ENCODE measurements at regions not wholly inside any gene's neighbourhood (a gene's known extent, or its start where the extent isn't known, plus 50 kb on each side); places are given as distances from the start of the nearest gene placed in this dataset.

- no peak for DNase-seq
Observed at GRCh38 chr6:142683714-142684141, 261.2 kb downstream of the HIVEP2 start.

- DNase-seq: no peak
Observed at GRCh38 chr6:142684371-142684770, 260.6 kb downstream of the HIVEP2 start.

GRCh38 chr6:142685852-142686506 is 259.0 kb downstream of the HIVEP2 start:
- peak in 1 of 2 experiments; percentile 49 for DNase-seq

- no peak for DNase-seq
Observed at GRCh38 chr6:142686507-142686887, 258.5 kb downstream of the HIVEP2 start.

- DNase-seq: peak; percentile 55 to 58
Observed at GRCh38 chr6:142692942-142693341, 252.0 kb downstream of the HIVEP2 start.

- no peak for DNase-seq
Observed at GRCh38 chr6:142693441-142693840, 251.5 kb downstream of the HIVEP2 start.

GRCh38 chr6:142694054-142694453 is 250.9 kb downstream of the HIVEP2 start:
- DNase-seq: no peak

GRCh38 chr6:142695016-142695415 is 250.0 kb downstream of the HIVEP2 start:
- DNase-seq: no peak

- DNase-seq: no peak
Observed at GRCh38 chr6:142696123-142697000, 248.6 kb downstream of the HIVEP2 start.

- no peak for DNase-seq
Observed at GRCh38 chr6:142697001-142697335, 248.0 kb downstream of the HIVEP2 start.

GRCh38 chr6:142697922-142698321 is 247.1 kb downstream of the HIVEP2 start:
- DNase-seq: no peak

GRCh38 chr6:142698751-142699150 is 246.2 kb downstream of the HIVEP2 start:
- DNase-seq: no peak

GRCh38 chr6:142699391-142699790 is 245.6 kb downstream of the HIVEP2 start:
- DNase-seq: no peak

GRCh38 chr6:142700032-142700431 is 244.9 kb downstream of the HIVEP2 start:
- DNase-seq: no peak

GRCh38 chr6:142700671-142701312 is 244.2 kb downstream of the HIVEP2 start:
- DNase-seq: no peak

All from stimulated activated CD4-positive, alpha-beta T cell treated with anti-CD3 and anti-CD28 coated beads, Interleukin-4, amount 100 ng/mL, for 4 hours (primary cell).